NCI-H1694 treated with DMSO at 0.1 percent for 48 hours (cell line): ENCODE measurements at regions not wholly inside any gene's neighbourhood (a gene's known extent, or its start where the extent isn't known, plus 50 kb on each side); places are given as distances from the start of the nearest gene placed in this dataset.

ENCODE experiments used
- DNase-seq: peaks from one replicate; lab custom pipeline; 2025; lab: John Stamatoyannopoulos, UW

DNA sequence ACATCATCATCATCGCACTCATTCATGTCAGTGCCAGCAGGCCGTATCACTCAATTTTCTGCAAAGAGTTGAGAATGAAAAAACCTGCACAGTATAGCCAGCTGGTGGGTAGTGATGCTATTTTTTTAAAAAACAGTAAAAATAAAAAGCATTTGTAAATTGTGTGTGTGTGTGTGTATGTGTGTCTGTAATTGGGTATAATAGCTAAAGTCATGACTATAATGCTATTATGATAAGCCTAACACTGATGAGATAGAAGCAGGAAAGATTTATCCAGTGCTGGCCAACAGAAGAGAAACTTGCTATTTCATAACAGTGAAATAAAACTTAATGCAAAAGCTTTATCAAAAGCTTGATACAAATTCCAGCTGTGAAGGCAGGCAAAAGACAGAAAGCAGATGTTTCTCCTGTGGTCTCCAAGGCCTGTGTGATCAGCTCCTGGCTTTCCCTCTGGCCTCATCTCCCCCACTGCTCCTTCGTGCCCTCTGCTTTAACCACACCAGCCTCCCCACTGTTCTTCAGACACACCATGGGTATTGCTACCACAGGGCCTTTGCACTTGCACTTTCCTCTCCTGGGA lies 206.2 kb upstream of the IRX5 start:
- no peak for DNase-seq

- no peak for DNase-seq
Observed at GRCh38 chr16:54722210-54722676, 208.4 kb upstream of the IRX5 start.

DNA sequence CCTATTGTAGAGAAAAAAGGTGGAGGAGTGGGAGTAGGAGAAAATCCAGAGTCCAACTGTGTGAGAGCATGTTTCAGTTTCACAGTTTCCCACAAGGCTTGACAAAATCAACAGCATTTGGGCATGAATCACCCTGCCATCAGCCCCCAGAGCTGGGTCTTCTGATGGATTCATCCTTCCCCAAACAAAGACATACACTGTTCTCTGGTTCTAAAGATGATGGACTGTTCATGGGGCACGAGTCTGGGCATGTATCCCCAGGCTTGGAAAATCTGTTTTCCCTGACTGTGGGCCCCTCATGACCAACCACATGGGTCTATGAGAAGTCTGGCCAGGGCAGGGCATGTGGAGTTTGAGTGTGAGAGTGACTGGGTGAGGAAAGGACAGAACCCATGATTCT lies 210.4 kb upstream of the IRX5 start:
- no peak for DNase-seq

DNA sequence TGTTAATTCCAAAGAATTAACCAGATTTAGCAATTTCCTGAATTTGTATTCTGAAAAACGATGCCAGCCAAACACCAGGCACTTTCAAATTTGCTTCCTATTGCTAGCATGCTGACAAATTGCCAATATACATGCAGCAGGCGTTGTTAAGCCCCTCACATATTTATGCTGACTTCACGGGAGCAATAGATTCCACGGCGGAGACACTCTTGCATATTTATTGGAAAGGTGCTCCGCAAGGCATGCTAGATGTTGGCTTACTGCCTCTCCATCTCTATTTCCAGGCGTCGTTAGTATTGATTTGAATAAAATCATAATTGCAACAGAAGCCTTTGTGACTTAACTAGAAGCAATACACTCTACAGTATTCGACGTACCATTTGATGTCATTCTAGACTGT lies 211.0 kb upstream of the IRX5 start:
- no peak for DNase-seq

- no peak for DNase-seq
Observed at GRCh38 chr16:54718376-54718775, 212.3 kb upstream of the IRX5 start.

DNA sequence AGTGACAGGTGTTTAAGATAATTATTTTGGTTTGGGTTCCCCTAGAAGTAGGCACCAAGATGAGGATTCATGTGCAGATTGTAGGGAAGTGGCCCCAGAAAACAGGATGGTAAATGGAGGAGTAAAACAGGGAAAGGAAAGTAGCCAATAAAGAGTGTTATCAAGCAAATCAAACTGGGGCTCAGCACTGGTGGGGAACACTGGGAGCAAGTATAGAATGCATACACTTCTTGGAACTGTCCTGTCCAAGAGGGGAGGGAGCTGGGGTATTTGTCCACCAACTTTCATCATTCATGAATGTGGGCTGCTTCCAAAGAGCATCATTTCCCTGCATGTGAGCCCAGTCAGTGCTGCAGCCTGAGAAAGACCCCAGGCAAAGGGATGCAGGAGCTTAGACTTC lies 215.7 kb upstream of the IRX5 start:
- DNase-seq = no peak

DNA sequence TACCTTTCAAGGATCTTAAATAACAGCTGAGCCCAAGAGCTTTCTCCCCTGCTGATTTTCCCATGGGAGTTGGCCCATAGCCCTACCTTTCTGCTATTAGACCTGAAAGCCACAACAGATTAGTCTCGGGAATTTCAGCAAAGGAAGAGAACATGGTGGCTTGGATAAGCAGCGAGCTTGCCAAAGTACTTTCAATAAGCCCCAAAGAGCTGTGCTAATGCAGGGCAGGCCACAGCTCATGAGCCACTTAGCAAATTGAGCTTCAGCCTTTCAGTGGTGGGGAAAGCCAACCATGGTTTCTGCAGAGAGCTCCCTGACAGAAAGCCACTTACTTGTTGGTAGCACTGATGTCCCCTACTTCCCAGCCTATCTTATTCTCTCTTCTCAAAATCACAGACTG lies 217.8 kb upstream of the IRX5 start:
- no peak for DNase-seq

DNA sequence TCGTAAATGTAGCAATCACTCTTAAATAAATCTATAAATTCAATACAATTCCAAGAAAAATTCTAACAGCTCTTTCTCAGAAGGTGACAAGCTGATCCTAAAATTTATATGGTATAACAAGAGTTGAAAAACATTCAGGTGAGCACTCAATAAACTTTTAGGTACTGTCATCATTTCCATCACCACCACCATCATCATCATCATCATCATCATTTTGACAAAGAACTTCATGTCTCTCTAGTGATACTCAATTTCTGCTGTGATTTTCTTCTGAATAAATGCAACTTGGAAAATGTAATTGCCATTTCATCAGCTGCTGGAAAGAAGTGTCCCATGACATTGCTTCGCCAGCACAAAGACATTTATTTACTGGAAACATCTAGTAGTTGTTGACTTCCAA lies 222.9 kb upstream of the IRX5 start:
- no peak for DNase-seq

GRCh38 chr16:54706406-54706805 lies 224.3 kb upstream of the IRX5 start:
- no peak for DNase-seq

- DNase-seq = no peak
Observed at GRCh38 chr16:54703339-54703738, 227.3 kb upstream of the IRX5 start.

DNA sequence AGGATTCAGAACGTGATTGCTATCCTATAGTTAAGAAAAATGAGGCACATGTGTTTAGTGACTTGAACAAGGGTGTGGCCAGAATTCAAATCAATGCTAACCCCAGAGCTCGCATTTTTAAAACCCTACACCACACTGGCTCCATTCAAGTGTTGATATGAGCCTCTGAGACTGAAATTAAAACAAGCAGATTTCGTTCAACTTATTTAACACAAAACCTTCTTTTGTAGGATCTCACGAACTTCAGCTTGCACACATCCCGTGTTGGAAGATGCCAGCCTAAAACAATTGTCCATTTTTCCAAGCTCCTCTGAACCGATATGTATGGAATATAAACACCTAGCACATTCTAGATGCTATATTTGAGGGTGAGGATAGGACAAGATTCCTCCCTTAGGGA lies 231.0 kb upstream of the IRX5 start:
- no peak for DNase-seq

- no peak for DNase-seq
Observed at GRCh38 chr16:54697677-54698076, 233.0 kb upstream of the IRX5 start.

DNA sequence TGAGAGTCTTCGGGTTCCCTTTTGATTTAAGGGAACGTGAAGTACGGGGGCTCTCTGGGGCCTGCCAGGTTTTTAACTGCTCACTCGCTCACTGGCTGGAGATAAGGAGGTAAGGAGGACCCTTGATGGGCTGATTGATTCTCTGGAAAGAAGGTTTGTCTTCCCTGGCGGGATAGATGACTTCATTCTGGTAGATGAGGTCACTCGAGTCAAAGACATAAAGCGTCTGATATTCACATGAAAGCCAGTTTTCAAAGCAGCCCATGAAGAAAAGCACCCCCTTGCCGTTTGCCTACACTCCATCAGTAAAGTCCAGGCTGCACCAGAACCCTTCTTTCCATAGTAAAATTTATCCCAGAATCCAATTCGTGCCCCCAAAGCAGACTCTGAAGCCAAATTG lies 233.7 kb upstream of the IRX5 start:
- DNase-seq = no peak

- DNase-seq = peak; percentile 26
Observed at GRCh38 chr16:54696522-54696921, 234.1 kb upstream of the IRX5 start.

DNA sequence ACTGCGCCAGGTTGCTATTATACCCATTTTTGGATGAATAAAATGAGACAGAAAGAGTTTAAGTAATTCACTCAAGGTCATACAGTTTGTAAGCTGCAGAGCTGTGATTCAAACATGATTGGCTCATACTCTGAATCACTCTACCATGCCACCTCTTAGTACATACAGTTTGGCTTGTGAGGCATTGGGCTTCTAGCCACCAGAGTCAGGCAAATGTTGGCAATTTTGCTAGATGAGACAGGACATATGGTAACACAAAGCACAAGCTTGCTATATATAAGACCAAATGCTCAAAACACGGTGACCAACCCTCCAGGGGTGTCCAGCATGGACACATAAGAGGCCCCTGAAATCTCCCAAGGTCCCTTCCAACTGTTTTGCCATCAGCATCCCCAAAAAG lies 236.0 kb upstream of the IRX5 start:
- DNase-seq = no peak

- no peak for DNase-seq
Observed at GRCh38 chr16:54693864-54694263, 236.8 kb upstream of the IRX5 start.

DNA sequence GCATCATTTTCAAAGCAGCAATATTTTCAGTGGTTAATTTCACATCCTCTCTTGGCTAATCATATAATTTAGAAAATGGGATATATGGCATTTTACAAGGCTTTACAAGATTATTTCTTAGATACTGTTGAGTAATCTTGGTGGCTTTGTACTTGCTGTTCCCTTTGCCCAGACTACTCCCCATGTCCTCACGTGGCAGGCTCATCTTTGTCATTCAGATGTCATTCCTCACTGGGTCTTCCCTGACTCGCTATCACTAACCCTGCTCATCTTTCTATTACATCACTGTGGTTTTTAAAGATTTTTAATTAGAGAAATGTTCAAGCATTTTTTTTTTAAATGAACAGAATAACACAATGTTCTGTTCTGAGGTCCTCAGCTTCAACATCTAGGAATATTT lies 240.0 kb upstream of the IRX5 start:
- no peak for DNase-seq

- DNase-seq = no peak
Observed at GRCh38 chr16:54690306-54690705, 240.4 kb upstream of the IRX5 start.

GRCh38 chr16:54689072-54689865 lies 241.4 kb upstream of the IRX5 start:
- DNase-seq = no peak

DNA sequence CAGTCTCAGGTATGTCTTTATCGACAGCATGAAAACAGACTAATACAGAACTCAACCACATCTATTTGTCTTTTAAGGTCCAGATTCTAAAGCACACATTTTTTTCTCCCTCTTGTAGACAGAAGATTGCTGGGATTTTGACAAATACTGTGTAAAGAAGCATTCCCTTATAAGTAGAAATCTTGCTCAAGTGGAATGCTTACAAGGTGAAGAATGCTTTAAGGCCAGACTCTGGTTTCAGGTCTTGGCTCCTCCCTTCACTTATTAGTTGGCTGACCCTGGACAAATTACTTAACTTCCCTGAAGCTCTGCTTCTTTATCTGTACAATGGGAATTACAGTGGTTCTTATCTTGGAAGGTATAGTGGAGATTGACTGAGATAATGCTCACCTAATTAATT lies 242.3 kb upstream of the IRX5 start:
- no peak for DNase-seq

DNA sequence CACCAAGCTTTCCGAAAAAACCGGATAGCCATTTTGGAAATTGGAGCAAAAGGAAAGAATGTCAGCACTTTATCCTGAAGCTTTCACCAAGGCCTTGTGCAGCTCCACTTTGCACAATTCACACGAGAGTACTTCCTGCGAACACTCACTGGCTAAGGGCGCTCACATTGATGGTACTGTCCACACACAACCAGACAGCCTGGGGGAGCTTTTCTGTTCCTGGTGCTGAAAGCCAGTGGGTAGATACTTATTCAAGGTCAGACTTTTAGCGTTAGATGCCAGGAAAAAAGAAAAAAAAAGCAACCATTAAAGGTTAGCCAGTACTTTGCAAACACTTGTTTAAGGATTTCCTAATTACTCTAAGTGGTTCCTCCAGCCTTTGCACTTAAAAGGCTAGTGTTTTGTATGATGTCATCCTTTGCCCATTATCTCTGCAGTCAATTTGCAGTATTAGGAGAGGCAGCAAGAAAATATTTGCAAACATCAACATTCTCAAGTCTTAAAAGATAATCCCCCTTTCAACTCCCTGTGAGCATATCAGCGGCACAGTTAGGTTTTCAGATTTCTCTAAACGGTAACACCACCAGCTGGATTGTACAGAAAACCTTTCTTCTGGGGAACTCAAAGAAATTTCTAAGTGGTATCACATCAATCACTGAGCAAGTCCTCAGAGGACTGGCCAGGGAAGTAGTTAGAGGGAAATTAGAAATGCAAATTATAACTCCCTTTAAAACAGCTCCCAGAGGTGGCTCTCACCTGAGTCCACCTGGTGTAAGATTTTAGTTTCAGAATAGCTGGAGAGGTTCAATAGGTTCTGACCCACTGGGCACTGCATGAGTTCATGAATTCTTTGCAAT lies 243.4 kb upstream of the IRX5 start:
- no peak for DNase-seq

DNA sequence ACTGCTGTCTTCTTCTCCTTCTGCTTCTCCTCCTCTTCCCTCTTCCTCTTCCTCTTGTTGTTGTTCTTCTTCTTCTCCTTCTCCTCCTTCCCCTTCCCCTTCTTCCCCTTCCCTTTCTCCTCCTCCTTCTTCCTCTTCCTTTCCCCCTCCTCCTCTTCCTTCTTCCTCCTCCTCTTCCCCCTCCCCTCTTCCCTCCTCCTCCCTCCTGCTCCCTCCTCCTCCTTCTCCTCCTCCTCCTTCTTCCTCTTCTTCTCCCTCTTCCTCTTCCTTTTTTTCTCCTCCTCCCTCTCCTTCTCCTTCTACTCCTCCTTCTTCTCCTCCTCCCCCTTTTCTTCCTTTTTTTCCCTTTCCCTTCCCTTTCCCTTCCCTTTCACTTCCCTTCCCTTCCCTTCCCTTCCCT lies 245.0 kb upstream of the IRX5 start:
- DNase-seq = no peak

GRCh38 chr16:54679531-54679930 lies 251.1 kb upstream of the IRX5 start:
- no peak for DNase-seq
